ENCODE measurements at regions not wholly inside any gene's neighbourhood (a gene's known extent, or its start where the extent isn't known, plus 50 kb on each side); places are given as distances from the start of the nearest gene placed in this dataset.
A peak's percentile ranks its signal among the peaks of the same experiment; 100 is the strongest.

DNA sequence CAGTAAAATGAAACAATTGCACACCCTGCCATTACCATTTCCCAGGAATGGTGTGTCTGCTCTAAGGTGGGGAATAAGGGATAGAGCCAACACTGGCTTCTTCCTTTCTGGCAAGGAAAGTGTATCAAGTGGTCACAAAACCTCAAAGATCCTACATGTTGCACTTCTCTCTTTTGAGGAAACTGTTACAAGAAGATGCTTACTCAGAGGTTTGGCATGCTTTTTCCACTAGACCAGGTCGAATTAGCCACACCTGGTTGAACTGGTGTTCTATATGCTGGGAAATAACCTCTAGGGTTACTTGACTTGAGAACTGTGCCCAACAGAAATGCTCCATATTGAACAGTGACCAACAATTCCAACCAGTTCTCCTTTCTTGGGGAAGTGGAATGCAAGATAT lies 102.9 kb downstream of the LRRN1 start:
- H3K4me1 ChIP-seq (ENCODE audit: control extremely low read depth in 1 of 4, control insufficient read depth in 4 of 4, insufficient read depth in 4 of 4, low read length in 3 of 4): peaks cover 0 to 2% (median 0%) of the 10 kb centered on the region in 4 experiments
- DNase-seq: peak in 1 of 3 donors; percentile 4
- no peak overlapping the region for H3K27ac ChIP-seq (ENCODE audit: insufficient read depth in 1 of 2, low read depth in 1 of 2, low read length in 2 of 2, poor library complexity in 1 of 2, severe bottlenecking in 2 of 2)
- H3K36me3 ChIP-seq (ENCODE audit: control insufficient read depth in 4 of 4, insufficient read depth in 4 of 4, low read length in 3 of 4): no peaks in the 10 kb centered on the region
- ChIA-PET CTCF (no interaction called here), POLR2A (no interaction called here)
- H3K27me3 ChIP-seq (replicated peaks in 2 of 5; ENCODE audit: control insufficient read depth in 4 of 5, insufficient read depth in 5 of 5, low read length in 4 of 5): no peaks in the 10 kb centered on the region
- peaks cover 0 to 2% (median 0%) of the 10 kb centered on the region in 5 experiments for H3K9me3 ChIP-seq (ENCODE audit: control extremely low read depth in 1 of 5, control insufficient read depth in 4 of 5, insufficient read depth in 2 of 5, low read depth in 1 of 5, low read length in 4 of 5)
- no peak overlapping the region for H3K4me3 ChIP-seq (ENCODE audit: control insufficient read depth in 1 of 7, extremely low read depth in 1 of 7, insufficient read depth in 4 of 7, low read depth in 2 of 7, low read length in 6 of 7)
- WGBS (ENCODE audit: insufficient coverage): 73% methylated on average over 1 of the region's 1 CpG

DNA sequence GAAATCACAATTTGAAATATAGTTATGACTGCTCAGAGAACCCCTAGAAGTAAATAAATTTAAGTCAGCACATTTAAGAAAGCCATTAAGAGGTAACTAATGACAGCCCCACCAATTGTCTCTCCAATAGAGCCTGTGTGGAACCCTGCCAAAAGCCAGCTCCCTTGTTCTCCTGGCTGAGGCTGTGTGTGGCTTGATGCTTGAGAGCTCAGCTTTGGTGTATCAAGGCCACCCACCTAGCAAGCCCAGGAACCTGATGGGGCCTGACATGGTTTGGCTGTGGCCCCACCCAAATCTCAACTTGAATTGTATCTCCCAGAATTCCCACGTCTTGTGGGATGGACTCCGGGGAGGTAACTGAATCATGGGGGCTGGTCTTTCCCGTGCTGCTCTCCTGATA lies 106.9 kb downstream of the LRRN1 start:
- no peaks in the 10 kb centered on the region for H3K36me3 ChIP-seq (ENCODE audit: control insufficient read depth in 4 of 4, insufficient read depth in 4 of 4, low read length in 3 of 4)
- 100% methylated on average over 3 of the region's 3 CpGs for WGBS (ENCODE audit: insufficient coverage)
- H3K4me1 ChIP-seq (ENCODE audit: control extremely low read depth in 1 of 4, control insufficient read depth in 4 of 4, insufficient read depth in 4 of 4, low read length in 3 of 4): peaks cover 0 to 2% (median 0%) of the 10 kb centered on the region in 4 experiments
- no peaks in the 10 kb centered on the region for H3K9me3 ChIP-seq (ENCODE audit: control extremely low read depth in 1 of 5, control insufficient read depth in 4 of 5, insufficient read depth in 2 of 5, low read depth in 1 of 5, low read length in 4 of 5)
- ChIA-PET CTCF (no interaction called here), POLR2A (no interaction called here)
- H3K4me3 ChIP-seq (ENCODE audit: control insufficient read depth in 1 of 7, extremely low read depth in 1 of 7, insufficient read depth in 4 of 7, low read depth in 2 of 7, low read length in 6 of 7): no peak overlapping the region
- no peak overlapping the region for H3K27ac ChIP-seq (ENCODE audit: insufficient read depth in 1 of 2, low read depth in 1 of 2, low read length in 2 of 2, poor library complexity in 1 of 2, severe bottlenecking in 2 of 2)
- DNase-seq: no peak
- no peaks in the 10 kb centered on the region for H3K27me3 ChIP-seq (replicated peaks in 2 of 5; ENCODE audit: control insufficient read depth in 4 of 5, insufficient read depth in 5 of 5, low read length in 4 of 5)

DNA sequence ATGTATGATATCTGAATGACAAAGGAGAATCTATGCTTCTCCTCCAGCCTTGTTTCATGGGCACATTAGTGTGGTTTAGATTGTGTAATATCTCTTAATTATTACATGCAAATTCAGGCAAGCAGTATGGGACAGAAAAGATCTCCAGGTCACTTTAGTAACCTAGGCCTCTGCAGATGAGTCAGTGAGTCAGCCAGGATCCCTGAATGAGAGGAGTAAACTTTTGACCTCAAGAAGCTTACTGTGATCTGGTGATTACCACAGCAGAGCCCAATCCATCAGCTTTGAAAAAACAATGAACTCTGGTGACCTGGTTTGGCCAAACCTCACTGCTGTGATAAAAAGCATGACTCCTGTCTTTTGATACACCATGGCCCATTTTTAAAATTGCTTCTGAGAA lies 107.8 kb downstream of the LRRN1 start:
- ChIA-PET CTCF (no interaction called here), POLR2A (no interaction called here)
- H3K9me3 ChIP-seq (ENCODE audit: control extremely low read depth in 1 of 5, control insufficient read depth in 4 of 5, insufficient read depth in 2 of 5, low read depth in 1 of 5, low read length in 4 of 5): no peaks in the 10 kb centered on the region

DNA sequence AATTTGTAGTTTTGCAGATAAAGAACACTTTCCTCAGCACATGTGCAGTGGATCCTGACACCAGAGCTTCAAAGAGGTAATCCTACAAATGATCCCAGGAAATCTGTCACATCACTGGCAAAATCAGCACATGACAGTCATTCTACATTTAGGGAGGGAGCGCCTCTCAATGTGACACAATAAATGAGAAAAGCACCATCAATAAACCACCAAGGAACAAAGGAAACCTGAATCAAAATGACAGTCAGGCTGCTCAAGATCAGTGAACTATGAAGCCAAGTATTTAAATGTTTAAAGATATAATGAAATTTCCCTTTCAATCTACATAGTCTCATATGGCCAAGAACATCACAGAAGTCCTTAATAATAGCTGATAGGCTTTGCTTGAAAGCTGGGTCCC lies 119.5 kb downstream of the LRRN1 start:
- no peak for DNase-seq
- WGBS (ENCODE audit: insufficient coverage): no CpG with 5 or more reads among the region's 1 CpG
- Histone ChIP-seq H3K27me3 (replicated peaks in 2 of 5; ENCODE audit: control insufficient read depth in 4 of 5, insufficient read depth in 5 of 5, low read length in 4 of 5) (no peaks in the 10 kb centered on the region), H3K4me3 (ENCODE audit: control insufficient read depth in 1 of 7, extremely low read depth in 1 of 7, insufficient read depth in 4 of 7, low read depth in 2 of 7, low read length in 6 of 7) (no peak overlapping the region), H3K9me3 (ENCODE audit: control extremely low read depth in 1 of 5, control insufficient read depth in 4 of 5, insufficient read depth in 2 of 5, low read depth in 1 of 5, low read length in 4 of 5) (no peaks in the 10 kb centered on the region), H3K36me3 (ENCODE audit: control insufficient read depth in 4 of 4, insufficient read depth in 4 of 4, low read length in 3 of 4) (no peaks in the 10 kb centered on the region), H3K4me1 (ENCODE audit: control extremely low read depth in 1 of 4, control insufficient read depth in 4 of 4, insufficient read depth in 4 of 4, low read length in 3 of 4) (no peaks in the 10 kb centered on the region), H3K27ac (ENCODE audit: insufficient read depth in 1 of 2, low read depth in 1 of 2, low read length in 2 of 2, poor library complexity in 1 of 2, severe bottlenecking in 2 of 2) (no peak overlapping the region)
- ChIA-PET CTCF (no interaction called here), POLR2A (no interaction called here)

More for the DNA sequence above, 107.8 kb downstream of the LRRN1 start:
- H3K36me3 ChIP-seq (ENCODE audit: control insufficient read depth in 4 of 4, insufficient read depth in 4 of 4, low read length in 3 of 4): no peaks in the 10 kb centered on the region
- no peak for DNase-seq
- no peaks in the 10 kb centered on the region for H3K27me3 ChIP-seq (replicated peaks in 2 of 5; ENCODE audit: control insufficient read depth in 4 of 5, insufficient read depth in 5 of 5, low read length in 4 of 5)
- H3K4me1 ChIP-seq (ENCODE audit: control extremely low read depth in 1 of 4, control insufficient read depth in 4 of 4, insufficient read depth in 4 of 4, low read length in 3 of 4): peaks cover 0 to under 1% (median 0%) of the 10 kb centered on the region in 4 experiments
- H3K4me3 ChIP-seq (ENCODE audit: control insufficient read depth in 1 of 7, extremely low read depth in 1 of 7, insufficient read depth in 4 of 7, low read depth in 2 of 7, low read length in 6 of 7): no peak overlapping the region
- H3K27ac ChIP-seq (ENCODE audit: insufficient read depth in 1 of 2, low read depth in 1 of 2, low read length in 2 of 2, poor library complexity in 1 of 2, severe bottlenecking in 2 of 2): no peak overlapping the region

DNA sequence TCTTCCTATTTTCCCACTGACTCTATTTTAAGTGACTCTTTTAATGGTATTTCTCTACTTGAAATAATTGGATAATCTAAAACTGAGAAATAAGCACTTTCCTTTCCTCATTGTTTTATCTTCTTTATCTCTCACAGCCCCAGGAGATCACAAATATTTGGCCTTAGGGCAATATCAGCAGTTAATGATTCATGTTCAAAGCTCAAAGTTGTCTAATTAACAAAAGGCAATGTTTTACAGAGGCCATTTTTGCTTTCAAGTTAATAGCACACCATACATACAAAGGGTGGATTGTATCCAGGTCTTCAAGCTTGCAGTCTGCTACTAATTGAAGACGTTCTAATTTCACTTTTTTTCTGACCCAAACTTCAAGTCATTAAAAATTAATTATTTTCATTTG lies 120.1 kb downstream of the LRRN1 start:
- H3K9me3 ChIP-seq (ENCODE audit: control extremely low read depth in 1 of 5, control insufficient read depth in 4 of 5, insufficient read depth in 2 of 5, low read depth in 1 of 5, low read length in 4 of 5): no peaks in the 10 kb centered on the region
- 83% methylated on average over 1 of the region's 1 CpG for WGBS (ENCODE audit: insufficient coverage)
- ChIA-PET POLR2A (no interaction called here), CTCF (no interaction called here)
- no peak overlapping the region for H3K27ac ChIP-seq (ENCODE audit: insufficient read depth in 1 of 2, low read depth in 1 of 2, low read length in 2 of 2, poor library complexity in 1 of 2, severe bottlenecking in 2 of 2)
- no peaks in the 10 kb centered on the region for H3K27me3 ChIP-seq (replicated peaks in 2 of 5; ENCODE audit: control insufficient read depth in 4 of 5, insufficient read depth in 5 of 5, low read length in 4 of 5)
- no peaks in the 10 kb centered on the region for H3K36me3 ChIP-seq (ENCODE audit: control insufficient read depth in 4 of 4, insufficient read depth in 4 of 4, low read length in 3 of 4)
- DNase-seq: no peak
- H3K4me1 ChIP-seq (ENCODE audit: control extremely low read depth in 1 of 4, control insufficient read depth in 4 of 4, insufficient read depth in 4 of 4, low read length in 3 of 4): no peaks in the 10 kb centered on the region
- H3K4me3 ChIP-seq (ENCODE audit: control insufficient read depth in 1 of 7, extremely low read depth in 1 of 7, insufficient read depth in 4 of 7, low read depth in 2 of 7, low read length in 6 of 7): no peak overlapping the region

DNA sequence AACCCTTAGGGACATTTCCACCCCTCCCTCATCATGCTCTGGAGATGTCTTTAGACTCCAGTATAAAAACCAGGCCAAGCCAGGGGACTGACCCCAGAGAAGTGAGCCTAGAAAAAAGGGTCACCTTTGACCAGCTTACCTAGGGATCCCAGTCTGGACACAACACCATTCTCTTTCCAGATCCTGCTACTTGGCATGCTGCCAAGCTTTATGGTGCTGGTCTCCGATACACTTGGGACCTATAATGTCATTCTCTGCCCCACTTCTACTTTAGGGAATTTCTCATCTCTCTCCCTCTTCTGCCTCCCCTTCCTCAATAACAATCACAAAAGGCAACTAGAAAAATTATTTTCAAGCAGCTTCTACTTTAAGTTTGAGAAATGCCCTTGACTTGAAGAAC lies 124.4 kb downstream of the LRRN1 start:
- no peak for DNase-seq
- ChIA-PET CTCF (no interaction called here), POLR2A (no interaction called here)
- WGBS (ENCODE audit: insufficient coverage): 90% methylated on average over 1 of the region's 1 CpG
- Histone ChIP-seq H3K27me3 (replicated peaks in 2 of 5; ENCODE audit: control insufficient read depth in 4 of 5, insufficient read depth in 5 of 5, low read length in 4 of 5) (no peaks in the 10 kb centered on the region), H3K27ac (ENCODE audit: insufficient read depth in 1 of 2, low read depth in 1 of 2, low read length in 2 of 2, poor library complexity in 1 of 2, severe bottlenecking in 2 of 2) (no peak overlapping the region), H3K9me3 (ENCODE audit: control extremely low read depth in 1 of 5, control insufficient read depth in 4 of 5, insufficient read depth in 2 of 5, low read depth in 1 of 5, low read length in 4 of 5) (no peaks in the 10 kb centered on the region), H3K4me3 (ENCODE audit: control insufficient read depth in 1 of 7, extremely low read depth in 1 of 7, insufficient read depth in 4 of 7, low read depth in 2 of 7, low read length in 6 of 7) (no peak overlapping the region), H3K4me1 (ENCODE audit: control extremely low read depth in 1 of 4, control insufficient read depth in 4 of 4, insufficient read depth in 4 of 4, low read length in 3 of 4) (no peaks in the 10 kb centered on the region), H3K36me3 (ENCODE audit: control insufficient read depth in 4 of 4, insufficient read depth in 4 of 4, low read length in 3 of 4) (no peaks in the 10 kb centered on the region)

DNA sequence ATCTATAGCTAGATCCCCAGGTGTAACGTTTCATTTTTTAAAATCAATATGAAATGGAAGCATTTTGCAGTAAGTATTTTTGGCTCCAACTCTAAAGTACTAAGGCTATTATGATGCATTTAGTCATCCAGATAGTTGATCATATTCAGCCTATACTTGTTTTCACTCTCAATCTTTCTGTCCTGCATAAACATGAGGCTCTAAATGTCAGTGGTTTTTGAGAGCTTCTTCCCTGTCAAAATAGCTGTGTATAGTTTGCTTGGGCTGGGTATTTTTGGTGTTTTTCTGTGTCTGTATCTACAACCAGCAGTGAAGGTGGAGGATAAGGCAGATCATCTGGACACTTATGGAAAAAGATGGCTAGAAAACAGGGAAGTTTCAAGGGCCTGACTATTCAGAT lies 128.0 kb downstream of the LRRN1 start:
- Histone ChIP-seq H3K4me1 (ENCODE audit: control extremely low read depth in 1 of 4, control insufficient read depth in 4 of 4, insufficient read depth in 4 of 4, low read length in 3 of 4) (no peaks in the 10 kb centered on the region), H3K27ac (ENCODE audit: insufficient read depth in 1 of 2, low read depth in 1 of 2, low read length in 2 of 2, poor library complexity in 1 of 2, severe bottlenecking in 2 of 2) (no peak overlapping the region), H3K36me3 (ENCODE audit: control insufficient read depth in 4 of 4, insufficient read depth in 4 of 4, low read length in 3 of 4) (no peaks in the 10 kb centered on the region), H3K27me3 (replicated peaks in 2 of 5; ENCODE audit: control insufficient read depth in 4 of 5, insufficient read depth in 5 of 5, low read length in 4 of 5) (no peaks in the 10 kb centered on the region), H3K9me3 (ENCODE audit: control extremely low read depth in 1 of 5, control insufficient read depth in 4 of 5, insufficient read depth in 2 of 5, low read depth in 1 of 5, low read length in 4 of 5) (peaks cover 0 to 10% (median 0%) of the 10 kb centered on the region in 5 experiments), H3K4me3 (ENCODE audit: control insufficient read depth in 1 of 7, extremely low read depth in 1 of 7, insufficient read depth in 4 of 7, low read depth in 2 of 7, low read length in 6 of 7) (no peak overlapping the region)
- WGBS (ENCODE audit: insufficient coverage): no CpG with 5 or more reads among the region's 1 CpG
- ChIA-PET POLR2A (no interaction called here), CTCF (interaction anchor here (1.0 kb wide), 1 partner anchor 10 kb away, joined by 3 read pairs; no protein-coding TSS in a partner anchor)
- no peak for DNase-seq
